Activated CD8-positive, alpha-beta T cell treated with anti-CD3 and anti-CD28 coated beads for 36 hours (primary cell): ENCODE measurements at regions not wholly inside any gene's neighbourhood (a gene's known extent, or its start where the extent isn't known, plus 50 kb on each side); places are given as distances from the start of the nearest gene placed in this dataset.

ENCODE experiments used
- ATAC-seq: fragments of 200-7000 bp; cut with Tn5 transposase; one replicate; pipeline ENCODE4 v1.10.0; 2021; ENCODE audit warnings: mild to moderate bottlenecking, moderate library complexity
- CTCF ChIA-PET: fragments of 350-600 bp; sonication (Branson Sonifier 250); formaldehyde crosslinking; loops from one replicate; lab custom pipeline; 2021; ENCODE audit warnings: antibody characterized with exemption; lab: Charles Lee
- POLR2A ChIA-PET: fragments of 350-600 bp; sonication (Branson Sonifier 250); formaldehyde crosslinking; loops from one replicate; lab custom pipeline; 2021; ENCODE audit warnings: antibody characterized with exemption; lab: Charles Lee
- DNase-seq: peaks from one replicate; pipeline ENCODE4 v3.0.0-alpha.2; 2020
- H3K27ac Mint-ChIP-seq: one replicate; pipeline ENCODE4 v1.8.0; 2021; ENCODE audit warnings: mild to moderate bottlenecking, mixed read lengths
- H3K27me3 Mint-ChIP-seq: one replicate; pipeline ENCODE4 v1.8.0; 2021; ENCODE audit warnings: mixed read lengths
- H3K36me3 Mint-ChIP-seq: one replicate; pipeline ENCODE4 v1.8.0; 2021; ENCODE audit warnings: low read depth, mixed read lengths
- H3K4me1 Mint-ChIP-seq: one replicate; pipeline ENCODE4 v1.8.0; 2021; ENCODE audit warnings: low read depth, mixed read lengths
- H3K4me3 Mint-ChIP-seq: one replicate; pipeline ENCODE4 v1.8.0; 2021; ENCODE audit warnings: mild to moderate bottlenecking, moderate library complexity, mixed read lengths
- H3K9me3 Mint-ChIP-seq: one replicate; pipeline ENCODE4 v1.8.0; 2021; ENCODE audit warnings: mixed read lengths
- CTCF ChIP-seq: fragments of 200-600 bp; IDR thresholded peaks from one replicate; pipeline ENCODE4 v1.8.0; 2022; ENCODE audit warnings: antibody characterized with exemption, mild to moderate bottlenecking
- intact Hi-C: fragments of 100-400 bp; cut with micrococcal nuclease; formaldehyde crosslinking; loops from one replicate; pipeline ENCODE4 v1.10.0; 2022

GRCh38 chr10:18777258-18777657 lies 118.0 kb downstream of the ARL5B start:
- ChIA-PET POLR2A (no interaction called here), CTCF (no interaction called here)
- Mint-ChIP-seq H3K9me3 (no peaks in the 10 kb centered on the region), H3K36me3 (no peaks in the 10 kb centered on the region), H3K27me3 (peaks cover 7% of the 10 kb centered on the region), H3K4me3 (no peak overlapping the region), H3K4me1 (no peaks in the 10 kb centered on the region), H3K27ac (no peak overlapping the region)
- no peak for TF ChIP-seq CTCF
- intact Hi-C loops, result no loop called here
- no peak for ATAC-seq
- no peak for DNase-seq

GRCh38 chr10:18786478-18786877 lies 127.2 kb downstream of the ARL5B start:
- no peak for TF ChIP-seq CTCF
- intact Hi-C loops, result no loop called here
- POLR2A ChIA-PET, result no interaction called here
- Mint-ChIP-seq H3K4me3 (no peak overlapping the region), H3K27me3 (peaks cover 1% of the 10 kb centered on the region), H3K27ac (no peak overlapping the region), H3K36me3 (no peaks in the 10 kb centered on the region), H3K9me3 (no peaks in the 10 kb centered on the region), H3K4me1 (no peaks in the 10 kb centered on the region)
- DNase-seq, result no peak
- CTCF ChIA-PET, result no interaction called here
- no peak for ATAC-seq

GRCh38 chr10:18793951-18794350 lies 134.7 kb downstream of the ARL5B start:
- no peaks in the 10 kb centered on the region for H3K36me3 Mint-ChIP-seq
- POLR2A ChIA-PET, result no interaction called here

GRCh38 chr10:18795549-18795948 lies 136.3 kb downstream of the ARL5B start:
- no peak overlapping the region for H3K27ac Mint-ChIP-seq
- ChIA-PET POLR2A (no interaction called here), CTCF (no interaction called here)
- ATAC-seq (no peak), DNase-seq (no peak)
- no peaks in the 10 kb centered on the region for H3K36me3 Mint-ChIP-seq
- H3K27me3 Mint-ChIP-seq, result peaks cover 2% of the 10 kb centered on the region
- intact Hi-C loops, result no loop called here
- H3K4me1 Mint-ChIP-seq, result no peaks in the 10 kb centered on the region
- peaks cover 4% of the 10 kb centered on the region for H3K9me3 Mint-ChIP-seq
- no peak for TF ChIP-seq CTCF
- H3K4me3 Mint-ChIP-seq, result no peak overlapping the region

More at GRCh38 chr10:18793951-18794350, 134.7 kb downstream of the ARL5B start:
- CTCF ChIA-PET, result interaction anchor here (1.1 kb wide), 1 partner anchor 10 kb away, joined by 3 read pairs; no protein-coding TSS in a partner anchor
- Mint-ChIP-seq H3K4me1 (no peaks in the 10 kb centered on the region), H3K4me3 (no peak overlapping the region), H3K27me3 (peaks cover 2% of the 10 kb centered on the region), H3K9me3 (peaks cover 4% of the 10 kb centered on the region), H3K27ac (no peak overlapping the region)
- no peak for DNase-seq
- intact Hi-C loops, result no loop called here
- TF ChIP-seq CTCF, result no peak
- no peak for ATAC-seq

GRCh38 chr10:18797286-18797685 lies 138.1 kb downstream of the ARL5B start:
- intact Hi-C loops, result no loop called here
- CTCF ChIA-PET, result no interaction called here
- ATAC-seq (no peak), DNase-seq (no peak)
- H3K27me3 Mint-ChIP-seq, result peaks cover 2% of the 10 kb centered on the region
- POLR2A ChIA-PET, result no interaction called here
- H3K4me3 Mint-ChIP-seq, result no peak overlapping the region
- H3K4me1 Mint-ChIP-seq, result no peaks in the 10 kb centered on the region
- no peak overlapping the region for H3K27ac Mint-ChIP-seq
- no peak for TF ChIP-seq CTCF
- peaks cover 4% of the 10 kb centered on the region for H3K9me3 Mint-ChIP-seq
- H3K36me3 Mint-ChIP-seq, result no peaks in the 10 kb centered on the region
